HTR-8/SVneo (cell line): ENCODE measurements at regions not wholly inside any gene's neighbourhood (a gene's known extent, or its start where the extent isn't known, plus 50 kb on each side); places are given as distances from the start of the nearest gene placed in this dataset.
"Not testable (repeated sequence)": the region's sequence is repeated elsewhere in the genome, so short reads cannot be mapped to it uniquely, and the experiment has no call there.

Source experiments
- DNase-seq: peaks from one replicate; pipeline ENCODE4 v3.0.0; 2011; ENCODE audit warnings: low spot score, mixed read lengths; ENCODE audit not compliant: insufficient read length
- FAIRE-seq: peaks from 2 replicates; lab custom pipeline; 2011; peaks lifted over from hg19 to GRCh38; lab: Jason Lieb, UNC

DNA sequence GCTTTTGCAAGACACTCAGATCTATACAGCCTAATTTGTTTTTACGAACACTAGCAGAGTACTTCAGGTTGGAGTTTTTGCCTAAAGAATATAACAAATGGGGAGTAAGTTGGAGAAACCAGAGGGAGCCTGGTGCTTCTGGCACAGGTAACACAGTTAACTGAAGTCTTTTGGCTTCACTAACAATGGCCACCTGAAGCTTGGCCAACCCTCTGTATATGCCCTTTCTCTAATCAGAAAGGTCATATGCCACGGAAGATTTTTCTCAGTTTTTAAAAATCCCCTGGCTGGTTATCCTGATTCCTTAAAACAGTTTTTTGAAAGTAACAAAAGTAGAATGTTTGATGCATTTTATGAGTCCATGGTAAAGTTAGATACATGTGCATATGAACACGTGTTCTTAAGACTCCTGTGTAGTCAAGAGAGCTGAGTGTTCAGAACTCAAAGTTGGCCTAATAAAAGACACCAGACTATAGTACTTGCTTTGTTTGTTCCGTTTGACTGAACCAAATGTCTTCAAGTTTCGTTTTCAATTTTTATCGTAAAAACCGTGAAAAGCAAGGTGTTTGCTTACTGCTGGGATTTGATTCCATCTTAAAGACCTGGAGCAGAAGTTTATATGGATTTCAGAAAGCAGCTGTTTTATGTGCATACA is 137.5 kb downstream of the KCNRG start:
- no peak for DNase-seq
- no peak for FAIRE-seq

DNA sequence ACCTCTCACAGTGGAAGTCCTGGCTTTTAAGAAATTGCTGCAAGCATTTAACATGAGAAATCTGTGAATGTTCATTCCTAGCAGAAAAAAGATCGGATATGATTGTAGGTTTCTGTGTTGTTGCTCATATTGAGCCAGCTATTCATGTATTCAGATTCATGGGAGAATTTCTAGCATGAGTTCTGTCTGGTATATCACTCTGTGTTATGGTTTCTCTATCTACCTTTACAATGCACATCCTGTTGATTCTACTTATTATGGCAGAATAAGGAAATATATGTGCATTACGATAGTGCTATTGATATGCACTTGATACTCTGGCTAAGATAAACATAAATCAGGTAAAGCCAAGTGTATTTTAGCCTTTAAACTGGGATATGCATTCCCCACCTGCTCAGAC is 138.2 kb downstream of the KCNRG start:
- FAIRE-seq, result no peak

DNA sequence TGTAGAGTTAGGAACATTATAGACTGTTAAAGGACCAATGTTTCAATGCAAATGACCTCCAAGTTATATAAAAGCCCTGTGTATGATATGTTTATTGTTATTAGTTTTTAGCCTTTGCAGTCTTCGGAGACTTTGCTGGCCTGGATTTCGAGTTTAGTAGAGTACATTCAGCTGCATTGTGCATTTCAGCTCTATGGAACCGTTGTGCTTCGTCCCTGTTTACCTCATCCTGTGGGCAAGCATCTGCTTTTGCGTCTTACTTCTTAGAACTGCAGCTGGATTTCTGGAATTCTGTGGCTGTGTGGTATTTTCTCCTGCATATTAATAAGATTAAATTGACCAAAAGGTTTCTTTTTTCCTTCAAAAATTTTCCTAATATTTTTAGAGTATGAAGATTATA is 138.6 kb downstream of the KCNRG start:
- DNase-seq, result no peak
- no peak for FAIRE-seq

More for the DNA sequence above, 138.2 kb downstream of the KCNRG start:
- DNase-seq, result no peak

GRCh38 chr13:50154697-50155096 is 139.5 kb downstream of the KCNRG start:
- FAIRE-seq, result no peak
- DNase-seq, result no peak

DNA sequence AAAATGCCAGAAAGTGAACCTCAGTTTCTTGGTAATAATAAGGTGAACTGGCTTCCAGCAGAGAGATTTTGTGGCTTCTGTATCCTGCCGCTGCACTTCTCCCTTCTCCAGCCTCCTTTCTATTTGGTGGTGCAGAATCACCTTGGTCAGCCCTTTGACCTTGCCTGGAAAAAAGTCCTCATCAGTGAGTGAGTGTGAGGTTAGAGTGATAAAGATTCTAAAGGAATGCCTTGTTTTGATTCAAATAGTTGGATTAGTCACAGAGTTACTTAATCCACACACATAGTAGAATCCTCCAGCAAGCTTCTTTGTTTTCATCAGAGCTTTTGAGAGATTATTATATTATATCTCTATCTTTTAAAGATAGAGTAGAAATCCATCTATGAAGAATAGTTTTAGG is 140.9 kb downstream of the KCNRG start:
- no peak for DNase-seq
- no peak for FAIRE-seq

DNA sequence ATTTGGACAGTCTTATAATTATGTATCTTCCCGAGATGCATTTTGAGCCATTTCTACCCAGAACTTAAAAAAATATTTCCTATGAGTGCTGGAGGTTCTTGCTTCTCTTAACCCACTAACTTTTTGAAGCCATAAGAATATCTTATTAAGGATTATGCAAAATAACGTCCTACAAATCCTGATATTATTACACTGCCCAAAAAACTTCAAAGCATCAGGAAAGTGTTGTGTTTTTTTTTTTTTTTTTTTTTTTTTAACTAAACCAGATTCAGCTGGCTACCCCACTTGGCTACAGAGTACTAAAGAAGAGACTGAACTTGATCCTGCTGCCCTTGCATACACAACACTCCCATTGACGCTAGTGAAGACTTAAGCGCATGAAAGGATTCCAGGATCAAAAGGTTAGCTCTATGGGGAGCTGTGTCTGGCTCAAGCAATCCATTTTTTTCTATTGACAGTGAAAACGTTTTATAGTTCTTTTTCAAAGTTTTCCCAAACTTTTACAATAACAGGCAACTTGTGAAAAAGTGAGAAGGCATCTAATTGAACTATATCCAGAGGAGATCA is 141.4 kb downstream of the KCNRG start:
- no peak for FAIRE-seq
- no peak for DNase-seq

- no peak for FAIRE-seq
- DNase-seq, result no peak
Observed at GRCh38 chr13:50158385-50159165, 143.3 kb downstream of the KCNRG start.

DNA sequence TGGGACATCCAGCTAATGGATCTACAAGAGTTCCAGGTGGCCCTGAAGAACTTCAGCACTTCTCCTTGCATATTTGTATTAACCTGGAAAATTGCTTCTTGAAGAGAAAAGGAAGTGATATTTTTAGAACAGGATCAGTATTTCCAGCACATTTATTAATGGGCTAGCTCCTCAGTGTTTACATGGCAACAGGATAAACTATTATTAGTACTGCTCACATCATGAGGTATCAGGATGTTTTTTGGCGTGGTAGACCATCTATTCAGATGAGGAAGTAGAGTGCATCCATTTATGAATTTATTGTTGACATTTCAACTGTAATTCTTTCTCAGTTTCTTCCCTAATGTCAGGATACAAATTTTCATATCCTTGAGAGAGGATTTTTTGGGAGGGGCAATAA is 144.4 kb downstream of the KCNRG start:
- DNase-seq, result no peak
- no peak for FAIRE-seq

DNA sequence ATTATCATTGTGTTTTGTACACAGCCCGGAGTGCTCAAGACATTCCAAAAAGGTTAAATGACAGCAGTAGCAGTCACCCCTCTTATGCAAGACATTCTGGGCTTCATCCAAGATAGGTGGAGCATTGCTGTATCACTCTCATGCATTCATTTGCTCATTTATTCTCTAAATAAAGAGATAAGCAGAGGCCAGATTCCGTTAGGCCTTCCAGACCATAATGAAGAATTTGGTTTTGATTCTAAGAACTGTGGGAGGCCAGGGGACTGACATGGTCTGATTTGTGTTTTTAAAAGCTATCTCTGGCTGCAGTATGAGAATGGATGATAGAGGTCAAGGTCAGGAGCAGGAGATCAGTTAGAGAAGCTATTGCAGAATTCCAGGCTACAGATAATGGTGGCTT is 145.8 kb downstream of the KCNRG start:
- DNase-seq (no peak), FAIRE-seq (no peak)

DNA sequence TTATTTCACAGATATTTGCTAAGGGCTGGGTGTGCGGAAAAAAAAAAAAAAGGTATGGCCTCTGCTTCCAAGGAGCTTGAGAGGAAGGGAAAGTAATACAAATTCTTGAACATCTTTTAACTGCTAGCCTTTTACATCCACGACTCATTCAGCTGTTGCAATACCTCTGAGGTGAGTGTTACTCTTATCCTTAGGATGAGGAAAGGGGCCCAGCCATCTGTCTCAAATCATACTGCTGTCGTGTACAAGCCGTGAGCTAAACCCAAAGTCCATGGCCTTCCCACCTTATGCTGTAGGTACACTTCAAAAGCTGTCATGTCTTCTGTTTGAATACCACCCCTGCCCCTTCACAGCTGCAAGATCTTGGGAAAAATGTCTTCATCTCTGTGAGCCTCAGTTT is 146.8 kb downstream of the KCNRG start:
- FAIRE-seq (no peak), DNase-seq (no peak)

- DNase-seq, result no peak
- no peak for FAIRE-seq
Observed at GRCh38 chr13:50162567-50162966, 147.3 kb downstream of the KCNRG start.

DNA sequence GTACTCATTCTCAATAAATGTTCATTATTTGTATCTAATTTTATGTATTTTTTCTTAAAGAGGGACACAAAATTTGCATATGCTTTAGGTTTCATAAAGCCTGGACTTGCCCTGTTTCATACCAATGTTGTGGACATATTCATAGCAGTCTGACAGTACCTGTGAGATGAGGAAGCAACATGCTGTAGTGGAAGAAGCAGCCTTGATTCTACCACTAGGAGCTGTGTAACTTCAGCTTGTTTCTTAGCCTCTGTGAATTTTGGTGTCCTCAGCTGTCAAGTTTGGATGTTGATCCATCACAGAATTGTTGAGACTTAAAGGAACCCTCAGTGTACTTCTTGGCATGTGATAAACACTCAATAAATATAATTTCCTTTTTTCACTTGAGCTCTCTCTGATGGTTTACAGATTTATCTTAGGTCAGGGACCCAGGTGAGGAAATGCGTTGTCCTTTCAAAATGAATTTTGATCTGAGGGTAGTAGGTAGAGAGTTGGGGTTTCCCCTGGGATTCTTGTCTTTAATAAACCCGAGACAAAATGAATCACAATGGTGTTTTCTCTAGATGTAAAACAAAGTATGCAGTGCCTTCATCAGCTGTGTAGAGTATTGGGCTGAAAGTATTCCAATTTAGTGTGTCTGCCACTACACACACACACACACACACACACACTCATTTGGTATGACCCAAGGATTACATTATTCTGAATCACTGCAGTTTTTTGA is 152.1 kb downstream of the KCNRG start:
- FAIRE-seq, result no peak
- DNase-seq, result no peak

GRCh38 chr13:50167967-50168366 is 152.7 kb downstream of the KCNRG start:
- no peak for DNase-seq
- FAIRE-seq, result no peak

GRCh38 chr13:50168786-50169185 is 153.5 kb downstream of the KCNRG start:
- DNase-seq (no peak), FAIRE-seq (no peak)

DNA sequence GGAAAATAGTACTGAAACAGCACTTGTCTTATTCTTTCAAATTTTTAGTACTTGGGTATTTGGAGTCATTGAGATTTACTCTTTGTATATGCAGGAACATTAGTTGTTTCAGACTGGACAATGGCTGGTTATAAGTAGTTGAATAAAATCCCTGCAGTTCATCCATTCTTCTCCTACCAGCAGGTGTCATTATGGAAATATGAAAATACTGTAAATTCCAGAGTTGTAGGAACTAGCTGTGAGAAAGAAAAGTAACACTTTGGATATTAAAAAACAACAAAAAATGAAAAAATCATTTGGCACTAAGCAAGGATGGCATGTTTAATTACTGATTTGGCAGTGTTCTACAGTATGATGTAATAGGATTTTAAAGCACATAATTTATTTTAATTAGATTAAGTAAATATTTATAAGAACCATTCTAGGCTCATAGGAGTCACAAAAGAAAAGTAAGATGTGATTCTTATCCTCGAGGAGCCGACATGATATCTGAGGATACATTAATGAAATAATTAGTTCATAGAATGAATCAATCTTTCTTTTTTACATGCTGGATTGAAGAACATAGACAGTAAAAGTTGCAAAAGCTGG is 155.3 kb downstream of the KCNRG start:
- DNase-seq (peak; percentile 9), FAIRE-seq (no peak)

- no peak for DNase-seq
- no peak for FAIRE-seq
Observed at GRCh38 chr13:50171590-50172282, 156.5 kb downstream of the KCNRG start.

- not testable (repeated sequence) for FAIRE-seq, DNase-seq
Observed at GRCh38 chr13:50173045-50173444, 157.8 kb downstream of the KCNRG start.

- no peak for FAIRE-seq
- no peak for DNase-seq
Observed at GRCh38 chr13:50174630-50175029, 159.4 kb downstream of the KCNRG start.

DNA sequence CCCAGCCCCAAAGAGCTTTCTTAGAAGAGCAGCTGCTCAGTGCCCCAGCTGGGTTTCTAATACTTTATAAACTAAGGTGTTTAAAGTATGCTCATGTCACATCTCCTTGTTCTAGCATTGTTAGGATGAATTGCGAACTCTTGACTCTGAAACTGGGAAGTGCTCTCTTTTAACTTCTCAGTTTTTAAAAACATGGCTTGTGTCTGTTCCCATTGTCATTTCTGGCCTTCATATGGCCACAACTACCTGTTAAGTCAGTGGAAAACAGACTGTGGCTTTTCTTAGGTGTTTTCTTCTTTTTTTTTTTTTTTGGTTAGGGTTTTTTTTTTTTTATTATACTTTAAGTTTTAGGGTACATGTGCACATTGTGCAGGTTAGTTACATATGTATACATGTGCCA is 164.7 kb downstream of the KCNRG start:
- no peak for FAIRE-seq
- DNase-seq, result no peak
